ENCODE measurements at regions not wholly inside any gene's neighbourhood (a gene's known extent, or its start where the extent isn't known, plus 50 kb on each side); places are given as distances from the start of the nearest gene placed in this dataset.
"Not testable (repeated sequence)": the region's sequence is repeated elsewhere in the genome, so short reads cannot be mapped to it uniquely, and the experiment has no call there.

DNA sequence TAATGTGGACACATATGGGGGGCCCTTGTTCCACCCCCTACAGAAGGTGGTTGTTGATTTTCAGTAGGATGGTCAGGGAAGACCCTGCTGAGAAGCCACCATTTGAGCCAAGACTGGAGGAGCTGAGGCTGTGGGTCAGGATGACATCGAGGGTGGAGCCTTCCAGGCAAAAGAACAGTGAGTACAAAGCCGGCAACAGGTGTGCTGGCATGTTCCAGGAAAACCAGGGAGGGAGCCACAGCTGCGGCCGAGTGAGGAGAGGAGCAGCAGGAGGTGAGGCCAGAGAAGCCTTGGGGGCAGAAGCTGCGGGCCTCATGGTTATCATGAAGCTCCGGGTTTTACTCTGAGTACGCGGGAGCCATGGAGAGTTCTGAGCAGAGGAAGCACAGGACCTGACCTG, 126.9 kb upstream of the SULF2 start:
- not testable (repeated sequence) for H3K4me3 ChIP-seq (ENCODE audit: low read length, poor library complexity, severe bottlenecking); H4K20me1 ChIP-seq (ENCODE audit: insufficient read depth, low read length, poor library complexity, severe bottlenecking); H3K9ac ChIP-seq (ENCODE audit: low read depth, low read length, poor library complexity, severe bottlenecking); H3K9me3 ChIP-seq (ENCODE audit: insufficient read depth, low read depth, low read length); H3F3A ChIP-seq (ENCODE audit: low read depth); H3K27me3 ChIP-seq (ENCODE audit: insufficient read depth, low read length, poor library complexity, severe bottlenecking); H3K4me1 ChIP-seq (ENCODE audit: insufficient read depth, low read length, poor library complexity, severe bottlenecking); H2AFZ ChIP-seq (ENCODE audit: low read length); H3K36me3 ChIP-seq (ENCODE audit: insufficient read depth, low read length); H3K9me2 ChIP-seq (replicated peaks; ENCODE audit: low read depth, low read length); H3K79me2 ChIP-seq (ENCODE audit: insufficient read depth, low read length); H3K4me2 ChIP-seq (ENCODE audit: low read depth, low read length, poor library complexity, severe bottlenecking)

- H3K27me3 ChIP-seq (ENCODE audit: insufficient read depth, low read length, poor library complexity, severe bottlenecking); H3K9ac ChIP-seq (ENCODE audit: low read depth, low read length, poor library complexity, severe bottlenecking); H3K9me3 ChIP-seq (ENCODE audit: insufficient read depth, low read depth, low read length); H3K4me2 ChIP-seq (ENCODE audit: low read depth, low read length, poor library complexity, severe bottlenecking); H3K4me1 ChIP-seq (ENCODE audit: insufficient read depth, low read length, poor library complexity, severe bottlenecking); H3K36me3 ChIP-seq (ENCODE audit: insufficient read depth, low read length); H4K20me1 ChIP-seq (ENCODE audit: insufficient read depth, low read length, poor library complexity, severe bottlenecking); H3K79me2 ChIP-seq (ENCODE audit: insufficient read depth, low read length); H2AFZ ChIP-seq (ENCODE audit: low read length); H3K4me3 ChIP-seq (ENCODE audit: low read length, poor library complexity, severe bottlenecking); H3K9me2 ChIP-seq (replicated peaks; ENCODE audit: low read depth, low read length); H3F3A ChIP-seq (ENCODE audit: low read depth): not testable (repeated sequence)
Measured at GRCh38 chr20:47909696-47910369, 124.6 kb upstream of the SULF2 start.

GRCh38 chr20:47908361-47909035, 123.2 kb upstream of the SULF2 start:
- H3K4me1 ChIP-seq (ENCODE audit: insufficient read depth, low read length, poor library complexity, severe bottlenecking); H3K9me2 ChIP-seq (replicated peaks; ENCODE audit: low read depth, low read length); H3K9ac ChIP-seq (ENCODE audit: low read depth, low read length, poor library complexity, severe bottlenecking); H3K4me2 ChIP-seq (ENCODE audit: low read depth, low read length, poor library complexity, severe bottlenecking); H3K4me3 ChIP-seq (ENCODE audit: low read length, poor library complexity, severe bottlenecking); H3K36me3 ChIP-seq (ENCODE audit: insufficient read depth, low read length); H3F3A ChIP-seq (ENCODE audit: low read depth); H3K9me3 ChIP-seq (ENCODE audit: insufficient read depth, low read depth, low read length); H2AFZ ChIP-seq (ENCODE audit: low read length); H3K79me2 ChIP-seq (ENCODE audit: insufficient read depth, low read length); H3K27me3 ChIP-seq (ENCODE audit: insufficient read depth, low read length, poor library complexity, severe bottlenecking); H4K20me1 ChIP-seq (ENCODE audit: insufficient read depth, low read length, poor library complexity, severe bottlenecking): not testable (repeated sequence)

DNA sequence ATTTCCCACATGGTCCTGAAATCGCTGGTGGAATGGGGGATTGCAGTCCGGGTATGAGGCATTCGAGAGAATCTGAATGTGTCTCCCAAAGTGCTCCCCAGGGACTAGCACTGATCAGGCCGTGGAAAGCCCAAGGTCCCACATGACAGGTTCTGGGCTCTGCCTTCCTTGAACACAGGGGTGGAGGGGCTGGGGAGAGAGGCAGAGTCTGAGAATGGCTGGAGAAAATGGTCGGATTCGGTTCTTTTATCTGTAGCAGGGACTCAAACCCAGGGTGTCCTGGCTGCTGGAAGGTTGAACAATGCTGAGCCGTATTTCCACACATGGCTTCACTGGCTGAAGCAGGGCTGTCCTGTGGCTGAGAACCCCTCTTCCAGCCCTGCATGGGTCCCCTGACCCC, 122.7 kb upstream of the SULF2 start:
- H3F3A ChIP-seq (ENCODE audit: low read depth); H3K79me2 ChIP-seq (ENCODE audit: insufficient read depth, low read length); H3K4me1 ChIP-seq (ENCODE audit: insufficient read depth, low read length, poor library complexity, severe bottlenecking); H4K20me1 ChIP-seq (ENCODE audit: insufficient read depth, low read length, poor library complexity, severe bottlenecking); H3K4me3 ChIP-seq (ENCODE audit: low read length, poor library complexity, severe bottlenecking); H3K36me3 ChIP-seq (ENCODE audit: insufficient read depth, low read length); H3K9me2 ChIP-seq (replicated peaks; ENCODE audit: low read depth, low read length); H3K27me3 ChIP-seq (ENCODE audit: insufficient read depth, low read length, poor library complexity, severe bottlenecking); H3K9me3 ChIP-seq (ENCODE audit: insufficient read depth, low read depth, low read length); H3K4me2 ChIP-seq (ENCODE audit: low read depth, low read length, poor library complexity, severe bottlenecking); H3K9ac ChIP-seq (ENCODE audit: low read depth, low read length, poor library complexity, severe bottlenecking); H2AFZ ChIP-seq (ENCODE audit: low read length): not testable (repeated sequence)

GRCh38 chr20:47907031-47907675, 121.9 kb upstream of the SULF2 start:
- no peak overlapping the region for H3K4me2 ChIP-seq (ENCODE audit: low read depth, low read length, poor library complexity, severe bottlenecking)
- H4K20me1 ChIP-seq (ENCODE audit: insufficient read depth, low read length, poor library complexity, severe bottlenecking): no peaks in the 10 kb centered on the region
- TF ChIP-seq, protein P1, sequence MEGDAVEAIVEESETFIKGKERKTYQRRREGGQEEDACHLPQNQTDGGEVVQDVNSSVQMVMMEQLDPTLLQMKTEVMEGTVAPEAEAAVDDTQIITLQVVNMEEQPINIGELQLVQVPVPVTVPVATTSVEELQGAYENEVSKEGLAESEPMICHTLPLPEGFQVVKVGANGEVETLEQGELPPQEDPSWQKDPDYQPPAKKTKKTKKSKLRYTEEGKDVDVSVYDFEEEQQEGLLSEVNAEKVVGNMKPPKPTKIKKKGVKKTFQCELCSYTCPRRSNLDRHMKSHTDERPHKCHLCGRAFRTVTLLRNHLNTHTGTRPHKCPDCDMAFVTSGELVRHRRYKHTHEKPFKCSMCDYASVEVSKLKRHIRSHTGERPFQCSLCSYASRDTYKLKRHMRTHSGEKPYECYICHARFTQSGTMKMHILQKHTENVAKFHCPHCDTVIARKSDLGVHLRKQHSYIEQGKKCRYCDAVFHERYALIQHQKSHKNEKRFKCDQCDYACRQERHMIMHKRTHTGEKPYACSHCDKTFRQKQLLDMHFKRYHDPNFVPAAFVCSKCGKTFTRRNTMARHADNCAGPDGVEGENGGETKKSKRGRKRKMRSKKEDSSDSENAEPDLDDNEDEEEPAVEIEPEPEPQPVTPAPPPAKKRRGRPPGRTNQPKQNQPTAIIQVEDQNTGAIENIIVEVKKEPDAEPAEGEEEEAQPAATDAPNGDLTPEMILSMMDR (conservative IDR thresholded peaks at IDR 0.05; ENCODE audit: low read length): no peak
- TF ChIP-seq EZH2phosphoT487 (IDR thresholded peaks at IDR 0.05; ENCODE audit: borderline replicate concordance): no peak
- H3K79me2 ChIP-seq (ENCODE audit: insufficient read depth, low read length): no peaks in the 10 kb centered on the region
- no peaks in the 10 kb centered on the region for H3K36me3 ChIP-seq (ENCODE audit: insufficient read depth, low read length)
- H3K4me1 ChIP-seq (ENCODE audit: insufficient read depth, low read length, poor library complexity, severe bottlenecking): no peaks in the 10 kb centered on the region
- no peaks in the 10 kb centered on the region for H3K9me2 ChIP-seq (replicated peaks; ENCODE audit: low read depth, low read length)
- H3K27me3 ChIP-seq (ENCODE audit: insufficient read depth, low read length, poor library complexity, severe bottlenecking): no peaks in the 10 kb centered on the region
- H3K9me3 ChIP-seq (ENCODE audit: insufficient read depth, low read depth, low read length): no peaks in the 10 kb centered on the region
- H3K4me3 ChIP-seq (ENCODE audit: low read length, poor library complexity, severe bottlenecking): no peak overlapping the region
- no peak overlapping the region for H2AFZ ChIP-seq (ENCODE audit: low read length)
- H3F3A ChIP-seq (ENCODE audit: low read depth): no peaks in the 10 kb centered on the region
- no peak overlapping the region for H3K9ac ChIP-seq (ENCODE audit: low read depth, low read length, poor library complexity, severe bottlenecking)
